IMR-90 (cell line): ENCODE measurements at regions not wholly inside any gene's neighbourhood (a gene's known extent, or its start where the extent isn't known, plus 50 kb on each side); places are given as distances from the start of the nearest gene placed in this dataset.

Experiments used
- ATAC-seq: fragments of 200-7000 bp; cut with Tn5 transposase; 2 replicates; pipeline ENCODE4 v1.9.1; 2020; ENCODE audit warnings: low read depth, mild to moderate bottlenecking, moderate library complexity
- BruUV-seq: library from RNA; stranded (reverse); fragments of 400-500 nt; replicated peaks from 2 replicates; lab custom pipeline; 2021; lab: Mats Ljungman, UMichigan
- CTCF ChIA-PET: fragments of 300-600 bp; formaldehyde crosslinking; extraction: SDS; loops from one replicate; lab custom pipeline; 2021; ENCODE audit warnings: antibody characterized with exemption; lab: Yijun Ruan, JAX
- POLR2A ChIA-PET: fragments of 300-600 bp; sonication (Branson Sonifier 250); formaldehyde crosslinking; loops from one replicate; lab custom pipeline; 2022; ENCODE audit warnings: antibody characterized with exemption; ENCODE audit not compliant: unreplicated experiment; lab: Charles Lee
- DNase-seq: peaks from one replicate; pipeline ENCODE4 v3.0.0; 2013
- H2AFZ ChIP-seq: replicated peaks from 2 replicates; pipeline ENCODE3; 2013; ENCODE audit warnings: low read length, mild to moderate bottlenecking; ENCODE audit not compliant: poor library complexity
- H2AK5ac ChIP-seq: 2 replicates; pipeline ENCODE4 v1.6.1; 2013; ENCODE audit warnings: low read depth, low read length, inconsistent platforms
- H2AK9ac ChIP-seq: replicated peaks from 2 replicates; pipeline ENCODE3; 2013; ENCODE audit warnings: mild to moderate bottlenecking, low read depth, low read length, moderate library complexity; ENCODE audit not compliant: poor library complexity
- H2BK120ac ChIP-seq: 2 replicates; pipeline ENCODE4 v1.6.1; 2013; ENCODE audit warnings: low read depth, low read length, inconsistent platforms
- H2BK15ac ChIP-seq: 3 replicates; pipeline ENCODE4 v1.6.1; 2013; ENCODE audit warnings: low read depth, low read length, inconsistent platforms
- H2BK20ac ChIP-seq: 2 replicates; pipeline ENCODE4 v1.6.1; 2013; ENCODE audit warnings: low read depth, mild to moderate bottlenecking, inconsistent platforms, low read length, moderate library complexity
- H2BK5ac ChIP-seq: 2 replicates; pipeline ENCODE4 v1.6.1; 2013; ENCODE audit warnings: mild to moderate bottlenecking, low read depth, low read length, inconsistent platforms; ENCODE audit not compliant: poor library complexity, severe bottlenecking
- H3K14ac ChIP-seq: replicated peaks from 2 replicates; pipeline ENCODE4 v1.6.1; 2013; ENCODE audit warnings: low read depth, low read length, inconsistent platforms
- H3K18ac ChIP-seq: 2 replicates; pipeline ENCODE4 v1.6.1; 2013; ENCODE audit warnings: low read depth, low read length, control low read depth
- H3K23ac ChIP-seq: 2 replicates; pipeline ENCODE4 v1.6.1; 2013; ENCODE audit warnings: low read depth, low read length, inconsistent platforms
- H3K27ac ChIP-seq: 2 replicates; pipeline ENCODE4 v1.5.1; 2013; ENCODE audit warnings: mild to moderate bottlenecking, control low read depth, low read length; ENCODE audit not compliant: insufficient read depth
- H3K27me3 ChIP-seq: 2 replicates; pipeline ENCODE4 v1.6.1; 2013; ENCODE audit warnings: low read length; ENCODE audit not compliant: control insufficient read depth, insufficient read depth
- H3K36me3 ChIP-seq: 2 replicates; pipeline ENCODE4 v1.6.1; 2013; ENCODE audit warnings: low read length, mixed read lengths; ENCODE audit not compliant: control insufficient read depth, insufficient read depth
- H3K4ac ChIP-seq: 2 replicates; pipeline ENCODE4 v1.6.1; 2013; ENCODE audit warnings: low read depth, low read length, inconsistent platforms
- H3K4me1 ChIP-seq: 2 replicates; pipeline ENCODE4 v1.6.1; 2013; ENCODE audit warnings: low read length, mixed read lengths; ENCODE audit not compliant: control insufficient read depth, insufficient read depth
- H3K4me2 ChIP-seq: 2 replicates; pipeline ENCODE4 v1.6.1; 2013; ENCODE audit warnings: low read depth, mild to moderate bottlenecking, control low read depth, low read length, moderate library complexity
- H3K4me3 ChIP-seq: 2 replicates; pipeline ENCODE4 v1.5.1; 2013; ENCODE audit warnings: low read depth, mild to moderate bottlenecking, control low read depth, low read length, moderate library complexity; ENCODE audit not compliant: insufficient read depth
- H3K56ac ChIP-seq: 2 replicates; pipeline ENCODE4 v1.6.1; 2013; ENCODE audit warnings: low read length, inconsistent platforms; ENCODE audit not compliant: insufficient read depth; ENCODE audit errors: extremely low read depth
- H3K79me1 ChIP-seq, 2 experiments: 2 replicates each; pipeline ENCODE4 v1.6.1; 2013; ENCODE audit warnings: low read length in 2 of 2, inconsistent platforms in 1 of 2, low read depth in 1 of 2
- H3K9ac ChIP-seq: 2 replicates; pipeline ENCODE4 v1.6.1; 2013; ENCODE audit warnings: low read depth, low read length, control low read depth
- H3K9me1 ChIP-seq: 2 replicates; pipeline ENCODE4 v1.6.1; 2013; ENCODE audit warnings: low read length, inconsistent platforms; ENCODE audit not compliant: insufficient read depth
- H3K9me3 ChIP-seq: 2 replicates; pipeline ENCODE4 v1.6.1; 2013; ENCODE audit warnings: low read length; ENCODE audit not compliant: control insufficient read depth, insufficient read depth
- H4K20me1 ChIP-seq: 2 replicates; pipeline ENCODE4 v1.6.1; 2013; ENCODE audit warnings: low read length, inconsistent platforms; ENCODE audit not compliant: insufficient read depth
- H4K5ac ChIP-seq: 2 replicates; pipeline ENCODE4 v1.6.1; 2013; ENCODE audit warnings: mild to moderate bottlenecking, low read depth, low read length, control low read depth
- H4K8ac ChIP-seq, 2 experiments: 2 replicates each; pipeline ENCODE4 v1.6.1; 2013; ENCODE audit warnings: low read depth in 2 of 2, low read length in 2 of 2, control low read depth in 1 of 2, inconsistent platforms in 1 of 2
- H4K91ac ChIP-seq: 2 replicates; pipeline ENCODE4 v1.6.1; 2013; ENCODE audit warnings: low read depth, low read length, inconsistent platforms; ENCODE audit not compliant: insufficient read depth
- CEBPB ChIP-seq: IDR thresholded peaks from 2 replicates; pipeline ENCODE4 v1.6.1; 2012; ENCODE audit warnings: low read depth, low read length, improper control_type of control experiment
- CHD1 ChIP-seq: IDR thresholded peaks from 2 replicates; pipeline ENCODE4 v1.6.1; 2012; ENCODE audit warnings: low read depth, low read length, improper control_type of control experiment
- MAFK ChIP-seq: IDR thresholded peaks from 2 replicates; pipeline ENCODE4 v1.6.1; 2012; ENCODE audit warnings: low read depth, low read length, improper control_type of control experiment
- MXI1 ChIP-seq: IDR thresholded peaks from 2 replicates; pipeline ENCODE4 v1.6.1; 2012; ENCODE audit warnings: low read depth, mild to moderate bottlenecking, low read length, moderate library complexity, borderline replicate concordance
- NFE2L2 ChIP-seq: fragments of 150-350 bp; IDR thresholded peaks from 2 replicates; pipeline ENCODE4 v1.6.1; 2016; ENCODE audit warnings: low read depth, mild to moderate bottlenecking, low read length
- POLR2A ChIP-seq: IDR thresholded peaks from 2 replicates; pipeline ENCODE4 v1.6.1; 2012; ENCODE audit warnings: mild to moderate bottlenecking, low read depth, low read length
- RCOR1 ChIP-seq: IDR thresholded peaks from 2 replicates; pipeline ENCODE4 v1.6.1; 2012; ENCODE audit warnings: mild to moderate bottlenecking, low read length, improper control_type of control experiment; ENCODE audit not compliant: insufficient replicate concordance
- SMC3 ChIP-seq: fragments of 150-350 bp; IDR thresholded peaks from 2 replicates; pipeline ENCODE4 v1.6.1; 2016; ENCODE audit warnings: low read depth, mild to moderate bottlenecking, antibody characterized with exemption, low read length, moderate library complexity
- WGBS, 2 experiments: methylation state at CpG; one replicate each; pipeline versions ENCODE4 v1.1.5 to v1.1.7; 2013; ENCODE audit warnings: missing lambda C conversion rate in 2 of 2; ENCODE audit not compliant: insufficient read length in 1 of 2; ENCODE audit errors: extremely low coverage in 2 of 2; 5-methylcytosine and 5-hydroxymethylcytosine counted together
- dilution Hi-C: fragments of 300-500 bp; cut with HindIII; formaldehyde crosslinking; loops from one replicate; pipeline ENCODE4 v1.14.3; 2018; ENCODE audit warnings: low sequenced_read_pairs; ENCODE audit not compliant: unreplicated experiment
- in situ Hi-C: fragments of 300-500 bp; cut with MboI; formaldehyde crosslinking; loops from 3 replicates; pipeline ENCODE4 v1.14.3; 2019; ENCODE audit warnings: low sequenced_read_pairs, inconsistent platforms, mixed read lengths
- intact Hi-C: fragments of 100-400 bp; cut with micrococcal nuclease; formaldehyde crosslinking; loops from 2 replicates; pipeline ENCODE4 v1.10.0; 2022

GRCh38 chr22:22738959-22739585 lies 94.7 kb downstream of the GGTLC2 start:
- Histone ChIP-seq H3K36me3 (no peaks in the 10 kb centered on the region), H3K23ac (no peak overlapping the region), H2AK5ac (no peak overlapping the region), H3K14ac (no peak overlapping the region), H3K79me1 (no peaks in the 10 kb centered on the region), H3K18ac (no peak overlapping the region), H3K56ac (no peak overlapping the region), H2AFZ (no peak overlapping the region), H3K4me2 (no peak overlapping the region), H3K27ac (no peak overlapping the region), H3K9me3 (no peaks in the 10 kb centered on the region), H3K27me3 (peaks cover 9% of the 10 kb centered on the region), H2BK20ac (no peak overlapping the region), H4K5ac (no peak overlapping the region), H4K91ac (no peak overlapping the region), H2BK5ac (no peak overlapping the region), H4K8ac (no peak overlapping the region), H3K9me1 (no peaks in the 10 kb centered on the region), H2BK15ac (no peak overlapping the region), H3K4ac (no peak overlapping the region), H3K4me3 (no peak overlapping the region), H3K9ac (no peak overlapping the region), H4K20me1 (no peaks in the 10 kb centered on the region), H3K4me1 (no peaks in the 10 kb centered on the region), H2AK9ac (no peak overlapping the region), H2BK120ac (no peak overlapping the region)
- dilution Hi-C loops (no loop called here), intact Hi-C loops (no loop called here), in situ Hi-C loops (no loop called here)
- no peak for TF ChIP-seq SMC3
- no peak for TF ChIP-seq MXI1
- no peak for TF ChIP-seq MAFK
- no peak for TF ChIP-seq POLR2A
- TF ChIP-seq RCOR1, result no peak
- no peak for TF ChIP-seq NFE2L2
- TF ChIP-seq CEBPB, result no peak
- TF ChIP-seq CHD1, result no peak
- ATAC-seq (no peak), DNase-seq (no peak)
- no TSS peak for BruUV-seq
- CTCF ChIA-PET, result no interaction called here
- POLR2A ChIA-PET, result no interaction called here
- WGBS, 2 experiments, result 0% methylated on average over 1 of the region's 5 CpGs; no CpG with 5 or more reads in 1 of the 2 experiments
